ENCODE measurements at regions not wholly inside any gene's neighbourhood (a gene's known extent, or its start where the extent isn't known, plus 50 kb on each side); places are given as distances from the start of the nearest gene placed in this dataset.

- DNase-seq (ENCODE audit: low spot score), result peak; percentile 56
These were observed 97.9 kb upstream of the FZD8 start for GRCh38 chr10:35739998-35740397.

DNA sequence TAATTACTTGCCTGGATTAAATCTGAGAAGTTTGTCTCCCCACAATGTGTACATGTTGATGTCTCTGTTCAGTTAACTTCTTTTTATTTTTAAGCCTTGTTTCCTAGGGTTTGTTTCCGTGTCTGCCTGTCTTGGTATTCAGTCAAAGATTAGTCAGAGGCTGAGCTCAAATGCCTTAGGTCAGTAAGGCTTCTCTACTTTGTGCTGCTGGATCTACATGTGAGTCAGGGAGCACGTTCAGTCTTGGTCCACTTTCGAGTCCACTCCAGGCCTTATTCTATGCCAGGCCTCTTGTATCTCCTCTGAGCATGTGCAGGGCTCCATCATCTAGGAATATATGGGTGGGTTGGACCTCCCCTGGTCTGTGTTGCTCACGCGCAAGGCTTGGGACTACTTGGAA lies 93.3 kb upstream of the FZD8 start:
- DNase-seq (ENCODE audit: low spot score), result peak; percentile 79

GRCh38 chr10:35731828-35732227 lies 89.7 kb upstream of the FZD8 start:
- DNase-seq (ENCODE audit: low spot score), result no peak

DNA sequence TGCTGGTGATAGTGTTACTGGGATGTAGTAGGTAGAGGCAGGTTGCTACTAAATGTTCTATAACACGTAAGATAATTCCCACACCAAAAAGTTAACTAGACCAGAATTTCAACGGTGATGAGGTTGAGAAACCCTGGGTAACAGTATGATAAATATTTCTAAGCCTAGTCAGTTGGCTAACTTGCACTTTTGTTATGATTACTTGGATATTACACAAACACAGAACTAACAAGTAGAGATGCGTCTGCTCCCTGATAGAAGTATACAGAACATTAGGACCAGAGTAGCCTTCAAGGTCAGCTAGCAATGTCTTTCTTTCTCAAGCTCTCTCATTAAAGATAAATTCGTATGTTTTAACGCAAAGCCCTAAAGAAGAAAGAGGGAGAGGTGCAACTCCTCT lies 86.2 kb upstream of the FZD8 start:
- DNase-seq (ENCODE audit: low spot score), result no peak

DNA sequence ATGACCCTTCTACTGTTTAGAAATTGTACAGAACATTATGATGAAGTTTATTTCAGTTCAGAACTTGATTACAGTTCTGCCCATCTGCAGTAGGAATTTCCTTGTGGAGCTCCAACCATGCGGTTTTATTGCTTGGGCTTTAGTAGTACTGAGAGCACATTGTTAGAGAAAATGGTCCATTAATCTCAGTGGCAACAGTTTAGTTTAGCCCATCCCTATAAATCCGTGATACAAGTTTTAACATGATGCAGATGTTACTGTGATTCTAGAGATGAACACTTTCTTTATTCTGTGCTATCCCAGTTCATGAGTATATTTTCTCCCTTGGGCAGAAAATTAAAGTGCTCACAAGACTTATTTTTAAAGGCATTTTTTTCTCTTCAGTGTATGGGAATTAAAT lies 84.8 kb upstream of the FZD8 start:
- DNase-seq (ENCODE audit: low spot score), result no peak

- no peak for DNase-seq (ENCODE audit: low spot score)
These were observed 81.9 kb upstream of the FZD8 start for GRCh38 chr10:35723992-35724391.

GRCh38 chr10:35723059-35723458 lies 81.0 kb upstream of the FZD8 start:
- no peak for DNase-seq (ENCODE audit: low spot score)

DNA sequence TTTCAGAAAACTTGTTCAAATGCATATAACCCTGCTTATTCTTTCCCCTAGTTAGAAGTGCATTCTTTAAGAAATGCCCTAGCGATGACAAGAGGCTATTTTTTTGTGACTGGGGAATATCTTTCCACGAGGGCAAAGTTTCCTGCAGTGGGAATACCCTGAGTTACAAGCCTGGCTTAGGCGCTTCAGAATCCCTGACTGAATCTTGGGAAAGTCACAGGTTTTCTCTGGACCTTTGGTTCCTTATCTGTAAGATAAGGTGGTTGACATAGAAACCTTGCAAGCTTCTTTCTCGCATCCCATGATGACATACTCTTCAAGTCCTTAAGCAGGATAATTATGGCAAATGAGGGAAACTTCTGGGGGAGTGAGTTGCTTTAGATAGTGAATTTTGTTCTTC lies 80.5 kb upstream of the FZD8 start:
- DNase-seq (ENCODE audit: low spot score), result no peak

GRCh38 chr10:35722226-35722625 lies 80.1 kb upstream of the FZD8 start:
- DNase-seq (ENCODE audit: low spot score), result no peak

GRCh38 chr10:35720366-35720765 lies 78.3 kb upstream of the FZD8 start:
- DNase-seq (ENCODE audit: low spot score), result no peak

DNA sequence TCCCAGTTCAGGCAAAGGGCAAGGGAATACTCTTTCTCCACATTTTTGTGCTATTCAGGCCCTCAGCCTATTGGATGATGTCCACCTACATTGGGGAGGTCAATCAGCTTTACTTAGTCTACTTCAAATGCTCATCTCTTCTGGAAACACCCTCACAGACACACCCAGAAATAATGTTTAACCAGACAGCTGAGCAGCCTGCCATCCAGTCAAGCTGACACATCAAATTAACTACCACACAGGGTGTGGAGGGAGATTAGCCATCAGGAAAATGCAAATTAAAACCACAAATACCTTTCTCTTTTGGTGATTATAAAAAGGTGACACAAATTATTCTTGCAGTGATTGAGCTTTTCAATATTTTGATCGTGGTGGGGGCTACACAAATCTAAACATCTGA lies 74.7 kb upstream of the FZD8 start:
- no peak for DNase-seq (ENCODE audit: low spot score)

- no peak for DNase-seq (ENCODE audit: low spot score)
These were observed 70.4 kb upstream of the FZD8 start for GRCh38 chr10:35712486-35712885.

- DNase-seq (ENCODE audit: low spot score), result no peak
These were observed 69.7 kb upstream of the FZD8 start for GRCh38 chr10:35711615-35712411.

- no peak for DNase-seq (ENCODE audit: low spot score)
These were observed 65.7 kb upstream of the FZD8 start for GRCh38 chr10:35707642-35708425.

GRCh38 chr10:35706959-35707358 lies 64.9 kb upstream of the FZD8 start:
- DNase-seq (ENCODE audit: low spot score), result no peak

GRCh38 chr10:35705671-35706070 lies 63.6 kb upstream of the FZD8 start:
- DNase-seq (ENCODE audit: low spot score), result no peak

DNA sequence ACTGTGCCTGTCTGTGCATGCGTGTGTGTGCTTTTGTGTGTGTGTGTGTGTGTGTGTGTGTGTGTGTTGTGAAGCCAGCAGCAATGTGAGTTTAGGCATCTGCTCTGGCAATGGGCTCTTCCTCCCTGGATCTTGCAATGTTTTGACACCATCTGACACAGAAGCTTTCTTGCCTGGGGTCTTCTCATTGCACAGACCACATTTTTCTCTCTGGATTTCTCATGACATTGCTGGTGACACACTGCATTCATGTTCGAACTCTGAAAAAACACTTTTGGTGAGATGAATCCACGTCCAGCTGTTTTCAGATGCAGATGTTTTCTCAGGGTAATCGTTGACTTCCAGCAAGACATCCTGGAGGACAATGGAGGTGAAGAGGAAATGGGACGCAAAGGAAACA lies 63.0 kb upstream of the FZD8 start:
- no peak for DNase-seq (ENCODE audit: low spot score)

DNA sequence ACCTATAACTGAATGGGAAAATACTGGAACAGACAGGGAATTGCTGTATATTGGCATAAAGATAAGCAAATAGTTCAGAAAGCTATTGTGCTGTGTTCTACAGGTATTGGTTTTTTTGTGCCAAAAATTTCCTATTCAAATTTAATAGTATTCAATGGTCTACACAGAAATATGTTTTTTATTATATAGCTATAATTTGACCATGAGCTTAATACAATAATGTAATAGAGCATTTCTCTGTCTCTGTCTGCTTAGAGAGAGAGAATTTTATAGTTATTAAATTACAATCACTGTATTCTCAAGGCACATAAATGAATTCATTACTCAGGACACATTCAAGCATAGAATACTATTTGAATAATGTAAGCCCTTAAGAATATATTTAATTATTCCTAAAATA lies 62.3 kb upstream of the FZD8 start:
- no peak for DNase-seq (ENCODE audit: low spot score)

DNA sequence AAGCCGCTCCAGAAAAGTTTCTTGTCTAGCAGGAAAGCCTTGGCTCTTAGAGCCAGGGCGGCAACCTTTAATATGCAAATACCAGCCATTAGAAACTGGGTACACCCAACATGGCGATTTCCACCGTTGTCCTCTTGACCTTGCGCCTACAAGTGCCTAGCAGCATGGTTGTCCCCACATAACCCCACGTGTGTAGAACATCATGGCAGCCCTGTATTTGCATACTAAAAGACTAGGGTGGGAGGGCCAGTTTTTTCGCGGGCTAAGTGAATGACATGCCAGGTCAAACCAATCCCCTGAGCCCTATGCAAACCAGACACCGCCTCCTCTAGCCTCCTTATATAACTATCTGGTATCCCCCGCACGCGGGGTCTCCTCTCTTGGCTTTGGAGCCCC lies 58.4 kb upstream of the FZD8 start:
- no peak for DNase-seq (ENCODE audit: low spot score)

DNA sequence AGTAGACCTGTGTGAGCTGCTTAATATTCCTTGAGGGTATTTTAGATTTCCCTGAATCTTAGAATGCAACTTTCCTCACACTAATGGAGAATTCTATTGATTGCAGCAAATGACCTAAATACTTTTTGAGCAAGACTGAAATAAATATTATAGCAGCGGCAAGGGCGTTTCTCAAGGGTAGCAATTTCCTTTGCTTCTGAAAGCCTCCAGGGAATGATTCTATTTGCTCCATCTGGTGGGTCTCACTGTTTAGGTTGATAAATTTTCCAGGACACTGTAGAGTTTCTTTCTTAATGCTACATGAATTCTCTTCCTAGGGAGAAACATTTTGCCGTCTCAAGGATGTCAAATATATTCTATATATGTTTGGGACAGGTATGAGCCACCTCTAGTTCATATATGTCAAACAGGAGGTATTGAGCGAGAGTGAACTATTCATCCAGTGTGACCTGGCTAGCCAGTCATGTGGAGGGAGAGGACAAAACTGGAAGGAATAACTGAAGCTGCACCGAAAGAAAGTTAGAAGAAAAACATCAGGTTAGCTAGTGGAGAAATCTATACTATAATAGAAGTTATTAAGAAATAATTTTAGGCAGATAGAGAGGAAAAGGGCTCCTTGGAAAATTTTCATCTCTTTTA lies 57.9 kb upstream of the FZD8 start:
- DNase-seq (ENCODE audit: low spot score), result no peak

DNA sequence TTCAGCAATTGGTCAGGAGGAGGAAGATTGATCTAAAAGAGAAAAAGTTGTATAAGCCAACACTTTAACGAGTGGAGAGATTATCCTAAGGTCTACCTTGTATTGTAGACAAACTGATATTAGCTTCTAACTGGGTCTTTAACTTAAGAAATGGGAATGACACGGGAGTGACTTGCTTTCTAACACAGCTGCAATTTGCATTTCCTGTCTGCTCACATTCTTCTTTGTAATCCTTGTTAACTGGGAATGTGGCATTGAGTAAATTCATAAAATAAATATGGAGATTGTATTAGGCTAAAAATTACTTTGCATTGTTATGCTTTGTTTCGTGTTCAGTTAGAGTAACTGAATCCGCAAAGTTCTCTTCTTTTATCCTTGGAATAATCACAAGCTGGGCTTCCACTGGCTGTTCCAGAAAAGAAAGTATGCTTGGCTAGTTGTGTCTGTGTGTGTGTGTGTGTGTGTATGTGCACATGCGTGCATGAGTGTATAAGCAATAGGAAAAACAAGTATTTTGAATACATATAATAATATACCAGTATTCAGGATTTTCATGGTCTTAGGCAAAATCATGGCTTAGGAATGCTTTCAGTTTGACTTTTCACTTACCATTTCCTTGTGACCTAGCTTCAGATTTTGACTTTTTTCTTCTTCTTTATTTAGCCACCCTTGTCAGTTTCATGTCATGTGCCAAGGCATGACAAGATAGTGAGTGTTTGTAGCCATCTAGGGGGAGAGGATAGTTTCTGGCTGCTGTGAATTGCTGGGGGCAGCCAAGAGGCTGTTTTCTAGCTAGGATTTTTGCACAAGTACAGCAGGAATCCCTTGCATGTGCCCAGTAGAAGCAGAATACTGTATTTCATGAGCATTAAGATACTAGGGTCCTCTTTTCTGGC lies 54.5 kb upstream of the FZD8 start:
- DNase-seq (ENCODE audit: low spot score), result no peak

DNA sequence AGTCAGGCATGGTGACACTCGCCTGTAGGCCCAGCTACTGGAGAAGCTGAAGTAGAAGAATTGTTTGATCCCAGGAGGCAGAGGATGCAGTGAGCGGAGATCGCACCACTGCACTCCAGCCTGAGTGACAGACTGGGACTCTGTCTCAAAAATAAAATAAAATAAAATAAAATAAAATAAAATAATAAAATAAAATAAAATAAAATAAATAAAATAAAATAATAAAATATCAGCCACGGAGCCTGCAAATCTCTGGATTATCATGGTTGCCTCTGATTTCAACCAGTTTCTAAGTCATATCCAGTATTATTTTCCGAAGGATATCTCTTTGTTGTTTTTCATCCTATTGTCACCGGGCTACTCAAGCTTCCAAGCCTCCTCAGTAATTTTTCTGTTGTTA lies 51.7 kb upstream of the FZD8 start:
- DNase-seq (ENCODE audit: low spot score), result no peak

Measured in AG08395 (cell line).